ENCODE measurements at regions not wholly inside any gene's neighbourhood (a gene's known extent, or its start where the extent isn't known, plus 50 kb on each side); places are given as distances from the start of the nearest gene placed in this dataset.

GRCh38 chr5:175800656-175801081 lies 70.7 kb upstream of the CPLX2 start (continued):
- TF ChIP-seq PATZ1 (CRISPR knock-in tag; IDR thresholded peaks at IDR 0.05; ENCODE audit: borderline replicate concordance) (no peak), PPARA (CRISPR knock-in tag; IDR thresholded peaks at IDR 0.05; ENCODE audit: borderline replicate concordance) (no peak), ARNTL (CRISPR knock-in tag; IDR thresholded peaks at IDR 0.05; ENCODE audit: borderline replicate concordance, low read depth) (no peak), ZNF565 (CRISPR knock-in tag; conservative IDR thresholded peaks at IDR 0.05; ENCODE audit: low read depth) (no peak)

- TF ChIP-seq PPARA (CRISPR knock-in tag; IDR thresholded peaks at IDR 0.05; ENCODE audit: borderline replicate concordance) (no peak), ZNF70 (CRISPR knock-in tag; IDR thresholded peaks at IDR 0.05) (no peak), SNAI2 (CRISPR knock-in tag; IDR thresholded peaks at IDR 0.05) (no peak), BACH2 (CRISPR knock-in tag; IDR thresholded peaks at IDR 0.05; ENCODE audit: borderline replicate concordance) (no peak), ESRRG (CRISPR knock-in tag; IDR thresholded peaks at IDR 0.05) (no peak), ARNTL (CRISPR knock-in tag; IDR thresholded peaks at IDR 0.05; ENCODE audit: borderline replicate concordance, low read depth) (no peak), ZC3H10 (CRISPR knock-in tag; IDR thresholded peaks at IDR 0.05) (no peak), PATZ1 (CRISPR knock-in tag; IDR thresholded peaks at IDR 0.05; ENCODE audit: borderline replicate concordance) (no peak), ZNF8 (CRISPR knock-in tag; IDR thresholded peaks at IDR 0.05) (no peak), TSHZ2 (CRISPR knock-in tag; IDR thresholded peaks at IDR 0.05) (no peak), RARB (CRISPR knock-in tag; IDR thresholded peaks at IDR 0.05) (no peak), ZFP30 (CRISPR knock-in tag; IDR thresholded peaks at IDR 0.05) (no peak), ZFP3 (CRISPR knock-in tag; IDR thresholded peaks at IDR 0.05) (no peak), CSDC2 (CRISPR knock-in tag; IDR thresholded peaks at IDR 0.05) (no peak)
- ATAC-seq, result no peak
Observed at GRCh38 chr5:175802361-175802760, 69.0 kb upstream of the CPLX2 start.

- ATAC-seq, result no peak
- TF ChIP-seq ZNF70 (CRISPR knock-in tag; IDR thresholded peaks at IDR 0.05) (no peak), TSHZ2 (CRISPR knock-in tag; IDR thresholded peaks at IDR 0.05) (no peak), ESRRG (CRISPR knock-in tag; IDR thresholded peaks at IDR 0.05) (no peak), GLIS3 (CRISPR knock-in tag; IDR thresholded peaks at IDR 0.05) (no peak), SNAI2 (CRISPR knock-in tag; IDR thresholded peaks at IDR 0.05) (no peak), BACH2 (CRISPR knock-in tag; IDR thresholded peaks at IDR 0.05; ENCODE audit: borderline replicate concordance) (no peak), ZNF565 (CRISPR knock-in tag; conservative IDR thresholded peaks at IDR 0.05; ENCODE audit: low read depth) (no peak), CREB5 (CRISPR knock-in tag; IDR thresholded peaks at IDR 0.05; ENCODE audit: low read depth) (no peak), ISL1 (CRISPR knock-in tag; IDR thresholded peaks at IDR 0.05) (no peak), ARNTL (CRISPR knock-in tag; IDR thresholded peaks at IDR 0.05; ENCODE audit: borderline replicate concordance, low read depth) (no peak), ZC3H10 (CRISPR knock-in tag; IDR thresholded peaks at IDR 0.05) (no peak), ZFP30 (CRISPR knock-in tag; IDR thresholded peaks at IDR 0.05) (no peak), RARB (CRISPR knock-in tag; IDR thresholded peaks at IDR 0.05) (no peak)
Observed at GRCh38 chr5:175803254-175803653, 68.1 kb upstream of the CPLX2 start.
